Fibroblast of gingiva (primary cell): ENCODE measurements at regions not wholly inside any gene's neighbourhood (a gene's known extent, or its start where the extent isn't known, plus 50 kb on each side); places are given as distances from the start of the nearest gene placed in this dataset.

ENCODE experiments used
- DNase-seq: peaks from one replicate; pipeline ENCODE4 v3.0.0-alpha.2; 2011; ENCODE audit warnings: low read depth

- DNase-seq = peak; percentile 3
Measured at GRCh38 chrX:20431486-20431885, 164.8 kb upstream of the RPS6KA3 start.

- no peak for DNase-seq
Measured at GRCh38 chrX:20427173-20427770, 160.6 kb upstream of the RPS6KA3 start.

GRCh38 chrX:20421697-20422096 is 155.0 kb upstream of the RPS6KA3 start:
- no peak for DNase-seq

- no peak for DNase-seq
Measured at GRCh38 chrX:20421275-20421674, 154.6 kb upstream of the RPS6KA3 start.

GRCh38 chrX:20420058-20420457 is 153.3 kb upstream of the RPS6KA3 start:
- DNase-seq = no peak

- no peak for DNase-seq
Measured at GRCh38 chrX:20418379-20419150, 151.9 kb upstream of the RPS6KA3 start.

GRCh38 chrX:20414762-20415445 is 148.2 kb upstream of the RPS6KA3 start:
- no peak for DNase-seq

- DNase-seq = no peak
Measured at GRCh38 chrX:20414066-20414465, 147.4 kb upstream of the RPS6KA3 start.

GRCh38 chrX:20412871-20413486 is 146.3 kb upstream of the RPS6KA3 start:
- DNase-seq = no peak

GRCh38 chrX:20410540-20410939 is 143.8 kb upstream of the RPS6KA3 start:
- no peak for DNase-seq

GRCh38 chrX:20409991-20410390 is 143.3 kb upstream of the RPS6KA3 start:
- DNase-seq = no peak

GRCh38 chrX:20402956-20403355 is 136.2 kb upstream of the RPS6KA3 start:
- DNase-seq = no peak

GRCh38 chrX:20399728-20400414 is 133.2 kb upstream of the RPS6KA3 start:
- no peak for DNase-seq

- no peak for DNase-seq
Measured at GRCh38 chrX:20397587-20397986, 130.9 kb upstream of the RPS6KA3 start.

- DNase-seq = no peak
Measured at GRCh38 chrX:20394451-20394850, 127.7 kb upstream of the RPS6KA3 start.

- DNase-seq = peak; percentile 36
Measured at GRCh38 chrX:20393944-20394343, 127.2 kb upstream of the RPS6KA3 start.

- no peak for DNase-seq
Measured at GRCh38 chrX:20388594-20388993, 121.9 kb upstream of the RPS6KA3 start.

GRCh38 chrX:20383477-20383876 is 116.8 kb upstream of the RPS6KA3 start:
- DNase-seq = no peak

GRCh38 chrX:20382518-20383297 is 116.0 kb upstream of the RPS6KA3 start:
- peak; percentile 0 for DNase-seq

- no peak for DNase-seq
Measured at GRCh38 chrX:20382082-20382481, 115.4 kb upstream of the RPS6KA3 start.

GRCh38 chrX:20378233-20378920 is 111.7 kb upstream of the RPS6KA3 start:
- no peak for DNase-seq
